Right lobe of liver (tissue), 4 donors: ENCODE measurements at regions not wholly inside any gene's neighbourhood (a gene's known extent, or its start where the extent isn't known, plus 50 kb on each side); places are given as distances from the start of the nearest gene placed in this dataset.
"Not testable (repeated sequence)": the region's sequence is repeated elsewhere in the genome, so short reads cannot be mapped to it uniquely, and the experiment has no call there.

Experiments
- POLR2A ChIP-seq: fragments of 450-650 bp; IDR thresholded peaks from one replicate; pipeline ENCODE4 v1.6.1; 2017; ENCODE audit warnings: antibody characterized with exemption, mild to moderate bottlenecking
- TF ChIP-seq, protein P1 (sequence below), 4 donors: fragments of 200-600 bp in 3 of 4; fragments of 450-650 bp in 1 of 4; IDR thresholded peaks; one replicate each; pipeline versions ENCODE4 v1.5.1 to v1.8.0; 2016 to 2022; ENCODE audit warnings: antibody characterized with exemption in 4 of 4, mild to moderate bottlenecking in 2 of 4
- donor health status: DM: no; HTN: no; CAD: no.
- donor health status: DM: no; HTN: no; CAD: no.
- donor health status: DM: no; HTN: yes; CAD: no.

DNA sequence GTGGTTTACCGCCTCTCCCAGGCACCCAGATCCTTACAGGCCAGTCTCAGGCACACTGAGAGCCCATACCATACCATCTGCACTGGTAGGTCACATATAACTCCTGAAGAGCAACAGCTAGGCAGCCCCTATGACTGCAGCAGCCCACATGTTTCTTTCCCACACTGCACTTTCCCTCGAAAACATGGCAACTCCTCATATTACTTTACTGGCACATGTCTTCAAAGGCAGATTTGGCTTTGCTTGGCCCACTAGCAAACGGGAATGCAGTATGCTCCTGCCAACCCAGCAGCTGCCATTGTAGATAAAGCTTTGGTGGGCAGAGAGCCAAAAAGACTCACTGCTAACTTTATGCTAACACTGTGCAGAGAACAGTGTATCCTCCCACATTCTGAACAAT, 56.3 kb upstream of the BPY2C start:
- TF ChIP-seq, protein P1, sequence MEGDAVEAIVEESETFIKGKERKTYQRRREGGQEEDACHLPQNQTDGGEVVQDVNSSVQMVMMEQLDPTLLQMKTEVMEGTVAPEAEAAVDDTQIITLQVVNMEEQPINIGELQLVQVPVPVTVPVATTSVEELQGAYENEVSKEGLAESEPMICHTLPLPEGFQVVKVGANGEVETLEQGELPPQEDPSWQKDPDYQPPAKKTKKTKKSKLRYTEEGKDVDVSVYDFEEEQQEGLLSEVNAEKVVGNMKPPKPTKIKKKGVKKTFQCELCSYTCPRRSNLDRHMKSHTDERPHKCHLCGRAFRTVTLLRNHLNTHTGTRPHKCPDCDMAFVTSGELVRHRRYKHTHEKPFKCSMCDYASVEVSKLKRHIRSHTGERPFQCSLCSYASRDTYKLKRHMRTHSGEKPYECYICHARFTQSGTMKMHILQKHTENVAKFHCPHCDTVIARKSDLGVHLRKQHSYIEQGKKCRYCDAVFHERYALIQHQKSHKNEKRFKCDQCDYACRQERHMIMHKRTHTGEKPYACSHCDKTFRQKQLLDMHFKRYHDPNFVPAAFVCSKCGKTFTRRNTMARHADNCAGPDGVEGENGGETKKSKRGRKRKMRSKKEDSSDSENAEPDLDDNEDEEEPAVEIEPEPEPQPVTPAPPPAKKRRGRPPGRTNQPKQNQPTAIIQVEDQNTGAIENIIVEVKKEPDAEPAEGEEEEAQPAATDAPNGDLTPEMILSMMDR (IDR thresholded peaks at IDR 0.05), result not testable (repeated sequence)
- not testable (repeated sequence) for TF ChIP-seq POLR2A
